HCT116 (cell line): ENCODE measurements at regions not wholly inside any gene's neighbourhood (a gene's known extent, or its start where the extent isn't known, plus 50 kb on each side); places are given as distances from the start of the nearest gene placed in this dataset.
"Not testable (repeated sequence)": the region's sequence is repeated elsewhere in the genome, so short reads cannot be mapped to it uniquely, and the experiment has no call there.

ENCODE experiments used
- ATAC-seq: fragments of 200-7000 bp; cut with Tn5 transposase; 2 replicates; pipeline ENCODE4 v1.9.1; 2020; ENCODE audit warnings: mild to moderate bottlenecking, moderate library complexity
- BruUV-seq: library from RNA; stranded (reverse); fragments of 400-500 nt; replicated peaks from 2 replicates; lab custom pipeline; 2021; lab: Mats Ljungman, UMichigan
- CTCF ChIA-PET: fragments of 300-600 bp; sonication (Branson Sonifier 250); formaldehyde crosslinking; loops from one replicate; lab custom pipeline; 2021; ENCODE audit warnings: antibody characterized with exemption; lab: Charles Lee
- POLR2A ChIA-PET: fragments of 300-600, 350-600 bp; sonication (Branson Sonifier 250); formaldehyde crosslinking; loops from one replicate; lab custom pipeline; 2021; ENCODE audit warnings: antibody characterized with exemption; lab: Charles Lee
- RAD21 ChIA-PET, 2 experiments: fragments of 300-600 bp; sonication (Branson Sonifier 250); formaldehyde crosslinking; loops; one replicate each; lab custom pipeline; 2023; ENCODE audit warnings: low total read pairs in 2 of 2; ENCODE audit not compliant: uncharacterized antibody in 2 of 2, unreplicated experiment in 2 of 2, low non-redundant PET in 1 of 2; lab: Charles Lee
- DNase-seq: peaks from one replicate; pipeline ENCODE4 v3.0.0-alpha.2; 2010; ENCODE audit warnings: low read depth, low spot score
- H2AFZ ChIP-seq: fragments of 200-600 bp; shearing (Covaris generic), sonication (generic); 2 replicates; pipeline ENCODE4 v1.6.1; 2017; ENCODE audit warnings: low read depth, mixed run types, mixed read lengths, antibody characterized with exemption, low read length; ENCODE audit not compliant: poor library complexity, severe bottlenecking
- H3K27ac ChIP-seq: 2 replicates; pipeline ENCODE4 v1.5.1; 2012; ENCODE audit warnings: low read depth, low read length
- H3K27me3 ChIP-seq: fragments of 200-600 bp; sonication (generic); 2 replicates; pipeline ENCODE4 v1.6.1; 2016; ENCODE audit warnings: mixed run types, low read length, mixed read lengths; ENCODE audit not compliant: insufficient read depth
- H3K36me3 ChIP-seq, 2 experiments: fragments of 200-500 bp in 1 of 2; fragments of 200-600 bp in 1 of 2; sonication (Bioruptor generic) in 1 of 2; sonication (generic) in 1 of 2; 2 replicates each; pipeline versions ENCODE4 v1.5.1 to v1.6.1; 2014 to 2016; ENCODE audit warnings: low read length in 2 of 2, inconsistent platforms in 1 of 2, mixed read lengths in 1 of 2, mixed run types in 1 of 2; ENCODE audit not compliant: insufficient read depth in 2 of 2, control insufficient read depth in 1 of 2
- H3K4me1 ChIP-seq, 2 experiments: fragments of 200-600 bp in 1 of 2; sonication (generic) in 1 of 2; 2 replicates each; pipeline versions ENCODE4 v1.5.1 to v1.6.1; 2012 to 2017; ENCODE audit warnings: low read length in 2 of 2, inconsistent platforms in 1 of 2, mild to moderate bottlenecking in 1 of 2, mixed read lengths in 1 of 2, mixed run types in 1 of 2, moderate library complexity in 1 of 2; ENCODE audit not compliant: insufficient read depth in 2 of 2, control insufficient read depth in 1 of 2
- H3K4me2 ChIP-seq: fragments of 200-600 bp; sonication (generic); 2 replicates; pipeline ENCODE4 v1.6.1; 2017; ENCODE audit warnings: mixed run types, low read length, mixed read lengths
- H3K4me3 ChIP-seq, 2 experiments: fragments of 200-600 bp in 1 of 2; sonication (generic) in 1 of 2; replicated peaks in 1 of 2; 2 replicates each; pipeline ENCODE4 v1.5.1; 2011 to 2016; ENCODE audit warnings: low read length in 2 of 2, control low read depth in 1 of 2, low read depth in 1 of 2, mild to moderate bottlenecking in 1 of 2, mixed read lengths in 1 of 2, mixed run types in 1 of 2
- H3K79me2 ChIP-seq: fragments of 200-600 bp; sonication (generic); 2 replicates; pipeline ENCODE4 v1.6.1; 2017; ENCODE audit warnings: mild to moderate bottlenecking, mixed run types, low read length, moderate library complexity, mixed read lengths; ENCODE audit not compliant: insufficient read depth
- H3K9ac ChIP-seq: fragments of 200-600 bp; sonication (generic); 2 replicates; pipeline ENCODE4 v1.6.1; 2016; ENCODE audit warnings: low read length, mixed read lengths
- H3K9me2 ChIP-seq: fragments of 200-600 bp; sonication (generic), shearing (Covaris generic); 2 replicates; pipeline ENCODE4 v1.6.1; 2017; ENCODE audit warnings: mixed run types, mild to moderate bottlenecking, moderate library complexity; ENCODE audit not compliant: insufficient read depth
- H3K9me3 ChIP-seq, 2 experiments: fragments of 200-500 bp in 1 of 2; fragments of 200-600 bp in 1 of 2; sonication (Bioruptor generic) in 1 of 2; sonication (generic) in 1 of 2; 2 replicates each; pipeline ENCODE4 v1.6.1; 2014 to 2017; ENCODE audit warnings: low read length in 2 of 2, mixed read lengths in 2 of 2, inconsistent platforms in 1 of 2, low read depth in 1 of 2, mild to moderate bottlenecking in 1 of 2, mixed run types in 1 of 2, moderate library complexity in 1 of 2; ENCODE audit not compliant: control insufficient read depth in 1 of 2, insufficient read depth in 1 of 2
- H4K20me1 ChIP-seq: fragments of 200-600 bp; sonication (generic), shearing (Covaris generic); 2 replicates; pipeline ENCODE4 v1.6.1; 2017; ENCODE audit warnings: mixed run types, mild to moderate bottlenecking, moderate library complexity; ENCODE audit not compliant: insufficient read depth
- CBX3 ChIP-seq: IDR thresholded peaks from 2 replicates; pipeline ENCODE4 v1.6.1; 2012; ENCODE audit warnings: low read depth
- CEBPB ChIP-seq: IDR thresholded peaks from 2 replicates; pipeline ENCODE4 v1.6.1; 2012; ENCODE audit warnings: low read depth
- CTCF ChIP-seq, 3 experiments: fragments of 200-600 bp in 1 of 3; sonication (generic) in 1 of 3; IDR thresholded peaks in 2 of 3; conservative IDR thresholded peaks in 1 of 3; 2 replicates each; pipeline ENCODE4 v1.5.1; 2012 to 2017; ENCODE audit warnings: low read depth in 2 of 3, low read length in 2 of 3, antibody characterized with exemption in 1 of 3, borderline replicate concordance in 1 of 3, control low read depth in 1 of 3, mild to moderate bottlenecking in 1 of 3, mixed read lengths in 1 of 3, mixed run types in 1 of 3, moderate library complexity in 1 of 3; ENCODE audit not compliant: insufficient read depth in 1 of 3
- EZH2phosphoT487 ChIP-seq: fragments of 200-600 bp; IDR thresholded peaks from 2 replicates; pipeline ENCODE4 v1.6.1; 2018; ENCODE audit warnings: antibody characterized with exemption, borderline replicate concordance
- FOSL1 ChIP-seq: IDR thresholded peaks from 2 replicates; pipeline ENCODE4 v1.6.1; 2012; ENCODE audit warnings: low read depth
- JUND ChIP-seq: IDR thresholded peaks from 2 replicates; pipeline ENCODE4 v1.6.1; 2012
- MAX ChIP-seq: IDR thresholded peaks from 2 replicates; pipeline ENCODE4 v1.6.1; 2012
- REST ChIP-seq: IDR thresholded peaks from 2 replicates; pipeline ENCODE4 v1.6.1; 2012; ENCODE audit warnings: low read depth
- ZNF274 ChIP-seq: fragments of 200-500 bp; sonication (Bioruptor generic); IDR thresholded peaks from 2 replicates; pipeline ENCODE4 v1.6.1; 2014; ENCODE audit warnings: mild to moderate bottlenecking, low read depth, low read length, inconsistent platforms
- intact Hi-C: fragments of 100-400 bp; cut with micrococcal nuclease; formaldehyde crosslinking; loops from 2 replicates; pipeline ENCODE4 v1.10.0; 2022

- no peaks in the 10 kb centered on the region for H4K20me1 ChIP-seq
- no peak overlapping the region for H3K4me3 ChIP-seq
- RAD21 ChIA-PET: no interaction called here
- no peaks in the 10 kb centered on the region for H3K27me3 ChIP-seq
- no peak overlapping the region for H3K27ac ChIP-seq
- no peaks in the 10 kb centered on the region for H3K36me3 ChIP-seq
- H3K9me3 ChIP-seq: no peaks in the 10 kb centered on the region
- POLR2A ChIA-PET: no interaction called here
- ATAC-seq: no peak
- intact Hi-C loops: loop anchor here (10.0 kb wide), 1 partner anchor 1444 kb away; no protein-coding TSS in a partner anchor
- no peaks in the 10 kb centered on the region for H3K79me2 ChIP-seq
- H3K9ac ChIP-seq: no peak overlapping the region
- CTCF ChIA-PET: no interaction called here
- H3K9me2 ChIP-seq: no peaks in the 10 kb centered on the region
- no peak for DNase-seq
- no TSS peak for BruUV-seq
- no peak overlapping the region for H3K4me2 ChIP-seq
- H3K4me1 ChIP-seq: no peaks in the 10 kb centered on the region
- H2AFZ ChIP-seq: no peak overlapping the region
- TF ChIP-seq CBX3: no peak
- no peak for TF ChIP-seq FOSL1
- no peak for TF ChIP-seq MAX
- TF ChIP-seq CTCF (IDR thresholded peaks at IDR 0.05 in 2 of 3, conservative IDR thresholded peaks at IDR 0.05 in 1 of 3; ENCODE audit: borderline replicate concordance in 1 of 3, insufficient read depth in 1 of 3, low read depth in 2 of 3, low read length in 2 of 3): no peak
- no peak for TF ChIP-seq EZH2phosphoT487
- no peak for TF ChIP-seq CEBPB
- TF ChIP-seq REST: no peak
- no peak for TF ChIP-seq ZNF274
- TF ChIP-seq JUND: no peak
These were observed 120.7 kb upstream of the NT5E start for GRCh38 chr6:85329196-85329595.

GRCh38 chr6:85325811-85326210 is 124.1 kb upstream of the NT5E start:
- CTCF ChIA-PET, H3K4me1 ChIP-seq, H2AFZ ChIP-seq, H3K27me3 ChIP-seq, H3K79me2 ChIP-seq, H3K9me2 ChIP-seq, H4K20me1 ChIP-seq, DNase-seq, BruUV-seq, POLR2A ChIA-PET, H3K27ac ChIP-seq, H3K4me3 ChIP-seq, H3K9me3 ChIP-seq, RAD21 ChIA-PET, H3K4me2 ChIP-seq, H3K9ac ChIP-seq, H3K36me3 ChIP-seq, ATAC-seq: not testable (repeated sequence)
- intact Hi-C loops: loop anchor here (10.0 kb wide), 1 partner anchor 1441 kb away; no protein-coding TSS in a partner anchor
